ENCODE measurements at regions not wholly inside any gene's neighbourhood (a gene's known extent, or its start where the extent isn't known, plus 50 kb on each side); places are given as distances from the start of the nearest gene placed in this dataset.

GRCh38 chr11:11776714-11777113 lies 65.1 kb upstream of the USP47 start:
- H3K9me3 ChIP-seq (ENCODE audit: control insufficient read depth, insufficient read depth, low read depth, low read length), result no peaks in the 10 kb centered on the region
- DNase-seq (ENCODE audit: low read depth in 2 of 2), result no peak
- no peaks in the 10 kb centered on the region for H3K36me3 ChIP-seq (ENCODE audit: control insufficient read depth, insufficient read depth, low read length)
- TF ChIP-seq EZH2 (IDR thresholded peaks at IDR 0.05; ENCODE audit: low read length, missing control alignments), result no peak
- TF ChIP-seq CTCF (conservative IDR thresholded peaks at IDR 0.05 in 1 of 2, IDR thresholded peaks at IDR 0.05 in 1 of 2; ENCODE audit: low read depth in 1 of 2, low read length in 2 of 2), result no peak
- H3K9ac ChIP-seq (ENCODE audit: insufficient read depth, low read length), result no peak overlapping the region
- no peaks in the 10 kb centered on the region for H3K79me2 ChIP-seq (ENCODE audit: control insufficient read depth, insufficient read depth, low read length)
- H3K27ac ChIP-seq (ENCODE audit: insufficient read depth, low read length), result no peak overlapping the region
- H4K20me1 ChIP-seq (ENCODE audit: control insufficient read depth, extremely low read depth, insufficient read depth, low read length), result no peaks in the 10 kb centered on the region
- no peak overlapping the region for H3K4me2 ChIP-seq (ENCODE audit: extremely low read depth, insufficient read depth, low read length)
- no peak overlapping the region for H3K4me3 ChIP-seq (replicated peaks in 1 of 4; ENCODE audit: control extremely low read depth in 1 of 4, insufficient read depth in 1 of 4, low read depth in 3 of 4, low read length in 4 of 4)
- no peak overlapping the region for H2AFZ ChIP-seq (ENCODE audit: low read length)
- no peaks in the 10 kb centered on the region for H3K4me1 ChIP-seq (ENCODE audit: control insufficient read depth, extremely low read depth, insufficient read depth, low read length)
- H3K27me3 ChIP-seq (ENCODE audit: control insufficient read depth, insufficient read depth, low read length), result peaks cover 38% of the 10 kb centered on the region

GRCh38 chr11:11774928-11775327 lies 66.8 kb upstream of the USP47 start:
- Histone ChIP-seq H2AFZ (ENCODE audit: low read length) (no peak overlapping the region), H3K27ac (ENCODE audit: insufficient read depth, low read length) (no peak overlapping the region), H3K4me1 (ENCODE audit: control insufficient read depth, extremely low read depth, insufficient read depth, low read length) (no peaks in the 10 kb centered on the region), H3K79me2 (ENCODE audit: control insufficient read depth, insufficient read depth, low read length) (no peaks in the 10 kb centered on the region), H3K9me3 (ENCODE audit: control insufficient read depth, insufficient read depth, low read depth, low read length) (no peaks in the 10 kb centered on the region), H4K20me1 (ENCODE audit: control insufficient read depth, extremely low read depth, insufficient read depth, low read length) (no peaks in the 10 kb centered on the region), H3K36me3 (ENCODE audit: control insufficient read depth, insufficient read depth, low read length) (no peaks in the 10 kb centered on the region), H3K27me3 (ENCODE audit: control insufficient read depth, insufficient read depth, low read length) (peaks cover 35% of the 10 kb centered on the region), H3K9ac (ENCODE audit: insufficient read depth, low read length) (no peak overlapping the region), H3K4me2 (ENCODE audit: extremely low read depth, insufficient read depth, low read length) (no peak overlapping the region), H3K4me3 (replicated peaks in 1 of 4; ENCODE audit: control extremely low read depth in 1 of 4, insufficient read depth in 1 of 4, low read depth in 3 of 4, low read length in 4 of 4) (no peak overlapping the region)
- DNase-seq (ENCODE audit: low read depth in 2 of 2), result no peak
- no peak for TF ChIP-seq CTCF (conservative IDR thresholded peaks at IDR 0.05 in 1 of 2, IDR thresholded peaks at IDR 0.05 in 1 of 2; ENCODE audit: low read depth in 1 of 2, low read length in 2 of 2)
- TF ChIP-seq EZH2 (IDR thresholded peaks at IDR 0.05; ENCODE audit: low read length, missing control alignments), result no peak

GRCh38 chr11:11772865-11773515 lies 68.8 kb upstream of the USP47 start:
- H3K4me2 ChIP-seq (ENCODE audit: extremely low read depth, insufficient read depth, low read length), result no peak overlapping the region
- H3K9me3 ChIP-seq (ENCODE audit: control insufficient read depth, insufficient read depth, low read depth, low read length), result no peaks in the 10 kb centered on the region

More at GRCh38 chr11:11772865-11773515, 68.8 kb upstream of the USP47 start:
- H3K36me3 ChIP-seq (ENCODE audit: control insufficient read depth, insufficient read depth, low read length), result no peaks in the 10 kb centered on the region
- no peaks in the 10 kb centered on the region for H3K79me2 ChIP-seq (ENCODE audit: control insufficient read depth, insufficient read depth, low read length)
- no peak overlapping the region for H3K9ac ChIP-seq (ENCODE audit: insufficient read depth, low read length)
- no peaks in the 10 kb centered on the region for H3K4me1 ChIP-seq (ENCODE audit: control insufficient read depth, extremely low read depth, insufficient read depth, low read length)
- DNase-seq (ENCODE audit: low read depth in 2 of 2), result no peak
- H3K27me3 ChIP-seq (ENCODE audit: control insufficient read depth, insufficient read depth, low read length), result peaks cover 40% of the 10 kb centered on the region
- no peak overlapping the region for H3K4me3 ChIP-seq (replicated peaks in 1 of 4; ENCODE audit: control extremely low read depth in 1 of 4, insufficient read depth in 1 of 4, low read depth in 3 of 4, low read length in 4 of 4)
- H3K27ac ChIP-seq (ENCODE audit: insufficient read depth, low read length), result no peak overlapping the region
- H2AFZ ChIP-seq (ENCODE audit: low read length), result no peak overlapping the region
- H4K20me1 ChIP-seq (ENCODE audit: control insufficient read depth, extremely low read depth, insufficient read depth, low read length), result no peaks in the 10 kb centered on the region
- no peak for TF ChIP-seq EZH2 (IDR thresholded peaks at IDR 0.05; ENCODE audit: low read length, missing control alignments)
- no peak for TF ChIP-seq CTCF (conservative IDR thresholded peaks at IDR 0.05 in 1 of 2, IDR thresholded peaks at IDR 0.05 in 1 of 2; ENCODE audit: low read depth in 1 of 2, low read length in 2 of 2)

Measured in fibroblast of lung (primary cell).